Left lung (tissue), 4 donors: ENCODE measurements at regions not wholly inside any gene's neighbourhood (a gene's known extent, or its start where the extent isn't known, plus 50 kb on each side); places are given as distances from the start of the nearest gene placed in this dataset.
"Not testable (repeated sequence)": the region's sequence is repeated elsewhere in the genome, so short reads cannot be mapped to it uniquely, and the experiment has no call there.

ENCODE experiments used
- ATAC-seq: fragments of 200-7000 bp; cut with Tn5 transposase; one replicate; pipeline ENCODE4 v1.9.1; 2020; ENCODE audit warnings: moderate library complexity
- DNase-seq, 4 donors: peaks; one replicate each; pipeline ENCODE4 v3.0.0-alpha.2; 2013 to 2020
- H3K27ac ChIP-seq, 2 donors: fragments of 200-600 bp; sonication (generic) in 1 of 2; one replicate each; pipeline versions ENCODE4 v1.5.0 to v1.8.0; 2020 to 2021
- H3K27me3 ChIP-seq, 2 donors: fragments of 200-600 bp; sonication (generic) in 1 of 2; one replicate each; pipeline versions ENCODE4 v1.5.0 to v1.8.0; 2020 to 2021
- H3K36me3 ChIP-seq, 2 donors: fragments of 200-600 bp; sonication (generic) in 1 of 2; one replicate each; pipeline versions ENCODE4 v1.5.0 to v1.8.0; 2020 to 2021
- H3K4me1 ChIP-seq, 2 donors: fragments of 200-600 bp; one replicate each; pipeline ENCODE4 v1.8.0; 2021
- H3K4me3 ChIP-seq, 2 donors: fragments of 200-600 bp; sonication (generic) in 1 of 2; one replicate each; pipeline versions ENCODE4 v1.5.0 to v1.8.0; 2020 to 2021; ENCODE audit warnings: mild to moderate bottlenecking in 1 of 2
- H3K9me3 ChIP-seq, 2 donors: fragments of 200-600 bp; sonication (generic) in 1 of 2; one replicate each; pipeline versions ENCODE4 v1.5.0 to v1.8.0; 2020 to 2021
- CTCF ChIP-seq, 2 donors: fragments of 200-600 bp; sonication (generic) in 1 of 2; IDR thresholded peaks; one replicate each; pipeline versions ENCODE4 v1.5.0 to v1.8.0; 2021; ENCODE audit warnings: antibody characterized with exemption in 2 of 2
- intact Hi-C, 2 donors: fragments of 100-400 bp; cut with DNase I; formaldehyde crosslinking; loops; one replicate each; pipeline versions ENCODE4 v1.11.2 to v1.14.2; 2022
- donor health status: DM: no; HTN: yes; CAD: no.
- donor health status: DM: no; HTN: no; CAD: no.

GRCh38 chr13:19362946-19363510 lies 181.4 kb upstream of the TUBA3C start:
- intact Hi-C loops = no loop called here

GRCh38 chr13:19359697-19360096 lies 178.1 kb upstream of the TUBA3C start:
- H3K36me3 ChIP-seq, intact Hi-C loops, H3K27me3 ChIP-seq, H3K27ac ChIP-seq, DNase-seq, H3K4me3 ChIP-seq, H3K9me3 ChIP-seq, ATAC-seq, H3K4me1 ChIP-seq: not testable (repeated sequence)

More at GRCh38 chr13:19362946-19363510, 181.4 kb upstream of the TUBA3C start:
- Histone ChIP-seq H3K4me1 (no peaks in the 10 kb centered on the region), H3K36me3 (no peaks in the 10 kb centered on the region), H3K9me3 (no peaks in the 10 kb centered on the region), H3K27me3 (no peaks in the 10 kb centered on the region), H3K4me3 (no peak overlapping the region), H3K27ac (no peak overlapping the region)
- ATAC-seq (no peak), DNase-seq (no peak)
- TF ChIP-seq CTCF (IDR thresholded peaks at IDR 0.05) = no peak

- H3K36me3 ChIP-seq = no peaks in the 10 kb centered on the region
- no peak overlapping the region for H3K4me3 ChIP-seq
- no peak for TF ChIP-seq CTCF (IDR thresholded peaks at IDR 0.05)
- H3K27me3 ChIP-seq = peaks cover 0 to 19% of the 10 kb centered on the region in 2 donors
- ATAC-seq = no peak
- H3K4me1 ChIP-seq = no peaks in the 10 kb centered on the region
- no peak overlapping the region for H3K27ac ChIP-seq
- intact Hi-C loops = no loop called here
- no peaks in the 10 kb centered on the region for H3K9me3 ChIP-seq
- no peak for DNase-seq
Observed at GRCh38 chr13:19345916-19346422, 164.3 kb upstream of the TUBA3C start.

- Histone ChIP-seq H3K27me3 (peaks cover 0 to 19% of the 10 kb centered on the region in 2 donors), H3K36me3 (no peaks in the 10 kb centered on the region), H3K4me3 (no peak overlapping the region), H3K27ac (no peak overlapping the region), H3K4me1 (no peaks in the 10 kb centered on the region), H3K9me3 (no peaks in the 10 kb centered on the region)
- intact Hi-C loops = no loop called here
- no peak for DNase-seq
- no peak for TF ChIP-seq CTCF (IDR thresholded peaks at IDR 0.05)
- no peak for ATAC-seq
Observed at GRCh38 chr13:19345158-19345557, 163.5 kb upstream of the TUBA3C start.

- H3K36me3 ChIP-seq, H3K4me3 ChIP-seq, H3K27ac ChIP-seq, H3K9me3 ChIP-seq, intact Hi-C loops, H3K4me1 ChIP-seq: not testable (repeated sequence)
- peak in 1 of 4 donors; percentile 59 for DNase-seq
- H3K27me3 ChIP-seq = peaks cover 0 to 19% of the 10 kb centered on the region in 2 donors
- ATAC-seq = peak; percentile 59
Observed at GRCh38 chr13:19344585-19345120, 163.0 kb upstream of the TUBA3C start.

- no peak for DNase-seq
- H3K36me3 ChIP-seq = no peaks in the 10 kb centered on the region
- no peak for TF ChIP-seq CTCF (IDR thresholded peaks at IDR 0.05)
- no peaks in the 10 kb centered on the region for H3K9me3 ChIP-seq
- no peaks in the 10 kb centered on the region for H3K4me1 ChIP-seq
- ATAC-seq = no peak
- no peak overlapping the region for H3K27ac ChIP-seq
- H3K4me3 ChIP-seq = no peak overlapping the region
- H3K27me3 ChIP-seq = no peaks in the 10 kb centered on the region
- intact Hi-C loops = no loop called here
Observed at GRCh38 chr13:19332378-19332777, 150.8 kb upstream of the TUBA3C start.
